Tibial nerve (tissue), 4 donors: ENCODE measurements at regions not wholly inside any gene's neighbourhood (a gene's known extent, or its start where the extent isn't known, plus 50 kb on each side); places are given as distances from the start of the nearest gene placed in this dataset.

ENCODE experiments used
- DNase-seq, 2 donors: peaks; one replicate each; pipeline ENCODE4 v3.0.0-alpha.2; 2019; ENCODE audit warnings: low spot score in 2 of 2
- H3K27ac ChIP-seq, 4 donors: fragments of 200-600 bp; sonication (generic) in 3 of 4; one replicate each; pipeline ENCODE4 v1.5.1; 2017 to 2019; ENCODE audit warnings: mild to moderate bottlenecking in 1 of 4
- H3K27me3 ChIP-seq, 2 donors: fragments of 200-600 bp; sonication (generic) in 1 of 2; one replicate each; pipeline versions ENCODE4 v1.5.1 to v1.6.0; 2017 to 2019
- H3K36me3 ChIP-seq, 3 donors: fragments of 200-600 bp; sonication (generic); one replicate each; pipeline ENCODE4 v1.5.1; 2018 to 2019
- H3K4me1 ChIP-seq, 4 donors: fragments of 200-600 bp; sonication (generic) in 3 of 4; one replicate each; pipeline ENCODE4 v1.5.1; 2017 to 2019
- H3K4me3 ChIP-seq, 4 donors: fragments of 200-600 bp; sonication (generic) in 3 of 4; one replicate each; pipeline ENCODE4 v1.5.1; 2017 to 2019; ENCODE audit warnings: mild to moderate bottlenecking in 1 of 4, moderate library complexity in 1 of 4
- H3K9me3 ChIP-seq, 4 donors: fragments of 200-600 bp; sonication (generic) in 3 of 4; one replicate each; pipeline ENCODE4 v1.5.1; 2017 to 2019
- CTCF ChIP-seq, 5 experiments: fragments of 200-600 bp in 3 of 5; fragments of 450-650 bp in 2 of 5; sonication (generic) in 3 of 5; IDR thresholded peaks; one replicate each; pipeline ENCODE4 v1.5.1; 2016 to 2019; ENCODE audit warnings: antibody characterized with exemption in 5 of 5, mild to moderate bottlenecking in 3 of 5, moderate library complexity in 2 of 5
- EP300 ChIP-seq, 2 donors: sonication (generic); formaldehyde crosslinking; IDR thresholded peaks; one replicate each; pipeline ENCODE4 v1.6.1; 2017; ENCODE audit warnings: antibody characterized with exemption in 2 of 2, mild to moderate bottlenecking in 1 of 2
- POLR2A ChIP-seq, 2 donors: fragments of 450-650 bp; IDR thresholded peaks; one replicate each; pipeline ENCODE4 v1.6.1; 2017; ENCODE audit warnings: antibody characterized with exemption in 2 of 2, mild to moderate bottlenecking in 2 of 2, moderate library complexity in 2 of 2
- WGBS, 2 donors: methylation state at CpG; one replicate each; pipeline ENCODE4 v1.1.5; 2018; 5-methylcytosine and 5-hydroxymethylcytosine counted together

- Histone ChIP-seq H3K9me3 (no peaks in the 10 kb centered on the region), H3K27ac (no peak overlapping the region), H3K4me1 (no peaks in the 10 kb centered on the region), H3K36me3 (no peaks in the 10 kb centered on the region), H3K27me3 (no peaks in the 10 kb centered on the region), H3K4me3 (no peak overlapping the region)
- TF ChIP-seq CTCF (IDR thresholded peaks at IDR 0.05) (no peak), POLR2A (IDR thresholded peaks at IDR 0.05) (no peak), EP300 (IDR thresholded peaks at IDR 0.05) (no peak)
- WGBS, 2 donors, result 80 to 82% methylated on average over 2 of the region's 2 CpGs
- no peak for DNase-seq
Observed at GRCh38 chr1:188433425-188433824, 1604.7 kb downstream of the PLA2G4A start.

GRCh38 chr1:188444526-188444925 lies 1615.8 kb downstream of the PLA2G4A start:
- H3K36me3 ChIP-seq, result no peaks in the 10 kb centered on the region
- TF ChIP-seq CTCF (IDR thresholded peaks at IDR 0.05), result no peak
- no peak for TF ChIP-seq EP300 (IDR thresholded peaks at IDR 0.05)
- TF ChIP-seq POLR2A (IDR thresholded peaks at IDR 0.05), result no peak
- WGBS, 2 donors, result 56 to 57% methylated on average over 3 of the region's 3 CpGs
- H3K4me1 ChIP-seq, result no peaks in the 10 kb centered on the region
- H3K4me3 ChIP-seq, result no peak overlapping the region
- H3K27me3 ChIP-seq, result no peaks in the 10 kb centered on the region
- no peak overlapping the region for H3K27ac ChIP-seq
- DNase-seq, result no peak
- no peaks in the 10 kb centered on the region for H3K9me3 ChIP-seq

GRCh38 chr1:188462837-188463236 lies 1634.1 kb downstream of the PLA2G4A start:
- Histone ChIP-seq H3K27ac (no peak overlapping the region), H3K9me3 (no peaks in the 10 kb centered on the region), H3K4me3 (no peak overlapping the region), H3K27me3 (no peaks in the 10 kb centered on the region), H3K4me1 (no peaks in the 10 kb centered on the region), H3K36me3 (no peaks in the 10 kb centered on the region)
- DNase-seq, result no peak
- TF ChIP-seq CTCF (IDR thresholded peaks at IDR 0.05), result no peak
- TF ChIP-seq EP300 (IDR thresholded peaks at IDR 0.05), result no peak

- Histone ChIP-seq H3K27me3 (no peaks in the 10 kb centered on the region), H3K4me1 (no peaks in the 10 kb centered on the region), H3K4me3 (no peak overlapping the region), H3K9me3 (no peaks in the 10 kb centered on the region), H3K27ac (no peak overlapping the region), H3K36me3 (no peaks in the 10 kb centered on the region)
- 65 to 74% methylated on average over 2 of the region's 2 CpGs for WGBS, 2 donors
- TF ChIP-seq CTCF (IDR thresholded peaks at IDR 0.05) (no peak), EP300 (IDR thresholded peaks at IDR 0.05) (no peak), POLR2A (IDR thresholded peaks at IDR 0.05) (no peak)
- DNase-seq, result no peak
Observed at GRCh38 chr1:188463919-188464318, 1635.2 kb downstream of the PLA2G4A start.

GRCh38 chr1:188466539-188466938 lies 1637.8 kb downstream of the PLA2G4A start:
- Histone ChIP-seq H3K36me3 (no peaks in the 10 kb centered on the region), H3K27ac (no peak overlapping the region), H3K27me3 (no peaks in the 10 kb centered on the region), H3K4me1 (no peaks in the 10 kb centered on the region), H3K9me3 (no peaks in the 10 kb centered on the region), H3K4me3 (no peak overlapping the region)
- DNase-seq, result no peak
- WGBS, 2 donors, result 55 to 83% methylated on average over 4 of the region's 4 CpGs
- TF ChIP-seq EP300 (IDR thresholded peaks at IDR 0.05) (no peak), CTCF (IDR thresholded peaks at IDR 0.05) (no peak), POLR2A (IDR thresholded peaks at IDR 0.05) (no peak)
